ENCODE measurements at regions not wholly inside any gene's neighbourhood (a gene's known extent, or its start where the extent isn't known, plus 50 kb on each side); places are given as distances from the start of the nearest gene placed in this dataset.

DNA sequence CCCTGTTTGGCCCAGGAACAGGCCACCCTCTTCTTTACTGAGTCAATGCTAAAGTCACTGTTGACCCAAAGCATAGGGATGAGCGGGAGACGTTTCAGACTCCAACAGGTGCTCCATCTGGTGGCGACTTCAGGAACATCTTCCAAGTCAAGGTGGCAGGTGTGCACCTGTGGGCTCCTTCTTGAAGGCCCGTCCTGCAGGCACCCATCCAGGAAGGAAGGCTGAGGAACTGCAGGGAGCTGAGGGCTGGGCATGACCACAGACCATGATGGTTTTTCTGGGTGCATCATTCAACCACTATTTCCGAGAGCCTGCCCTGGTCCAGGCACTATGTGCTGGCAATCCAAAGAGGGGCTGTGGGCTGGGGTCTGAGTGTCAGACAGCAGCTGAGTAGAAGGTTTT is 142.8 kb downstream of the NDUFA10 start:
- intact Hi-C loops (cut with DNase I), result loop anchor here in 1 of 3 donors (5.0 kb wide), 1 partner anchor 850 kb away; no protein-coding TSS in a partner anchor
- ATAC-seq, result peak; percentile 50 to 89 (median 80)
- Histone ChIP-seq H3K27ac (no peak overlapping the region), H3K9me3 (peaks cover 0 to 4% (median 2%) of the 10 kb centered on the region in 4 donors), H3K36me3 (no peaks in the 10 kb centered on the region), H3K4me1 (no peaks in the 10 kb centered on the region), H3K27me3 (no peaks in the 10 kb centered on the region), H3K4me3 (no peak overlapping the region)
- DNase-seq, result peak in 4 of 6 donors; percentile 39 to 73 (median 61)
- TF ChIP-seq, protein P1, sequence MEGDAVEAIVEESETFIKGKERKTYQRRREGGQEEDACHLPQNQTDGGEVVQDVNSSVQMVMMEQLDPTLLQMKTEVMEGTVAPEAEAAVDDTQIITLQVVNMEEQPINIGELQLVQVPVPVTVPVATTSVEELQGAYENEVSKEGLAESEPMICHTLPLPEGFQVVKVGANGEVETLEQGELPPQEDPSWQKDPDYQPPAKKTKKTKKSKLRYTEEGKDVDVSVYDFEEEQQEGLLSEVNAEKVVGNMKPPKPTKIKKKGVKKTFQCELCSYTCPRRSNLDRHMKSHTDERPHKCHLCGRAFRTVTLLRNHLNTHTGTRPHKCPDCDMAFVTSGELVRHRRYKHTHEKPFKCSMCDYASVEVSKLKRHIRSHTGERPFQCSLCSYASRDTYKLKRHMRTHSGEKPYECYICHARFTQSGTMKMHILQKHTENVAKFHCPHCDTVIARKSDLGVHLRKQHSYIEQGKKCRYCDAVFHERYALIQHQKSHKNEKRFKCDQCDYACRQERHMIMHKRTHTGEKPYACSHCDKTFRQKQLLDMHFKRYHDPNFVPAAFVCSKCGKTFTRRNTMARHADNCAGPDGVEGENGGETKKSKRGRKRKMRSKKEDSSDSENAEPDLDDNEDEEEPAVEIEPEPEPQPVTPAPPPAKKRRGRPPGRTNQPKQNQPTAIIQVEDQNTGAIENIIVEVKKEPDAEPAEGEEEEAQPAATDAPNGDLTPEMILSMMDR (IDR thresholded peaks at IDR 0.05), result peak; percentile 38 to 67 (median 60)
- 14 to 20% methylated on average over 5 of the region's 5 CpGs for WGBS, 2 donors
- FAIRE-seq, result no peak

DNA sequence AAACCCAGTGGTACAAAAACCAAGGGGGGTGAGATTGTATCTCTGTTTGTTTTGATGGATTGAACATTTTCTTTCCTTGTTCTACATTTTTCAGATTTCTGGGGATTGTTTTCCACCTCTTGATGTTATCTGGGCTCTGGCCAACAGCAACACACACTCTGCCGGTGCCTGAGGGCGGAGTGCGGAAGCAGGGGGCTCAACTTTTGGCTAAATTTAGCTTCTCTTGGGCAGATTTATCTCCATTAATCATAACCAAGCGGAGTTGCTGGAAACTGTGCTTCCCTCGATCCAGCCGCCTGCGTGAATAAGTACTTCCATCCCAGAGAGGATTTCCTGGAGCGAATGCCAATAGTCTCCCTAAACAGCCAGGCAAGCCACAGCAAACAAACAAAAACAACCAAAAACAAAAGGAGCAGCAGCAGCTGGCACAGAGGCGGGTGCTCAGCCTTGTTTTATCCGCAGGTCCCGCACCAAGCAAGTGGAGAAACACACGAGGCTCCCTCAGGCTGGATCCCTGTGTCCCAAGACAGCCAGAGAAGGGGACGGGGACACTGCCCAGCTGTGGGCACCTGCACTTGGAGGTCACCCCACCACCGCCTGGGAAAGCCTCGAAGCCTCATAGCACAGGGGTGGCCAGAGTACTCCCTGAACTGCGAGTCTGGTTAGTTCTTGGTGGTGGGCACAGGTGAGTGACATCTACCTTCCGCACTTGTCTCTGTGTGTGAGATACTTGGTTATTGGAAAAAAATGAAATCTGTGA is 143.4 kb downstream of the NDUFA10 start:
- TF ChIP-seq, protein P1 (IDR thresholded peaks at IDR 0.05), result no peak
- Histone ChIP-seq H3K9me3 (peaks cover 0 to 4% (median under 1%) of the 10 kb centered on the region in 4 donors), H3K36me3 (no peaks in the 10 kb centered on the region), H3K4me1 (no peaks in the 10 kb centered on the region), H3K27me3 (no peaks in the 10 kb centered on the region), H3K4me3 (no peak overlapping the region), H3K27ac (no peak overlapping the region)
- FAIRE-seq (no peak), DNase-seq (no peak), ATAC-seq (peak in 1 of 4 donors; percentile 14)
- intact Hi-C loops (cut with DNase I), result loop anchor here in 1 of 3 donors (5.0 kb wide), 1 partner anchor 849 kb away; no protein-coding TSS in a partner anchor
- 55 to 64% methylated on average over 17 of the region's 17 CpGs for WGBS, 2 donors

DNA sequence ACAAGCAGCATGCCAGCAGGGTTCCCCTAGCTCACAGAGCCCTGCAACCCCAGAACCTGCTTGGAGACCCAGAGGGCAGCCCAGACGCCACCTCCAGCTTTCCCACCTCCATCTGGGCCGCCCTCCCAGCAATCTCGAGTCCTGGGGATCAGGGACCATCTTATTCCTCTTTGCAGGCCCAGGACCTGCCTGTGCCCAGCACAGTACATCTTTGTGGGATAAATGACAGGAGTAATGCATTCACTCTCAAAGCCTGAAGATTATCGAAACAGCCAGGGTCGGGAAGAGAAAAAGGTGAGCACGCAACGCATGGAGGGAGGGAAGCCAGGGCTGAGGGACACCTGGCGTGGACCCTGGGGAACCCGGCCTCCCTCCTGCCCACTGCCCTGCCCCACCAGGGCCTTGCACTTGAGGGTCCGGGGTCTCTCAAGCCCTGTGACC is 144.1 kb downstream of the NDUFA10 start:
- H3K4me3 ChIP-seq, result no peak overlapping the region
- H3K36me3 ChIP-seq, result no peaks in the 10 kb centered on the region
- FAIRE-seq (no peak), ATAC-seq (no peak), DNase-seq (no peak)
- no peaks in the 10 kb centered on the region for H3K27me3 ChIP-seq
- TF ChIP-seq, protein P1 (IDR thresholded peaks at IDR 0.05), result no peak
- H3K27ac ChIP-seq, result no peak overlapping the region
- H3K9me3 ChIP-seq, result peaks cover 0 to 4% (median 0%) of the 10 kb centered on the region in 4 donors
- intact Hi-C loops (cut with DNase I), result loop anchor here in 1 of 3 donors (5.0 kb wide), 1 partner anchor 849 kb away; no protein-coding TSS in a partner anchor
- no peaks in the 10 kb centered on the region for H3K4me1 ChIP-seq
- WGBS, 2 donors, result 71 to 75% methylated on average over 10 of the region's 10 CpGs

DNA sequence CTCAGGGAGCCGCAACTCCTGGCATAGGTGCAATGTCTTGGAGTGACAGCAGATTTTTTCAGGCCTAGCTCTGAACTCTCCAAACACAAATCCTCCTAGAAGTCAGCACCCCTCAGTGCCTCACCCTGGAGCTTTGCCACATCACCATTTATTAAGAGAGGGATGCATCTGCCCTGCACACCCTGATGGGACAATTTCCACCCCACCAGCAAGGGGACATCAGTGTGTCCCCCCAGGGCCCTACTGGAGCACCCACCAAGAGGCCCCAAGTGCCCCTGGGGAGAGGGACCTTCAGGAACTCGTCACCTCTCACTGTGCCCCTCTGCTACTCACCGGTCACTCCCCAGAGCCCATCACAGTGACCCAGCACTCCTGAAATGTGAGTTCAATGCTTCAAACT is 144.7 kb downstream of the NDUFA10 start:
- WGBS, 2 donors, result 75 to 78% methylated on average over 3 of the region's 3 CpGs
- H3K27me3 ChIP-seq, result no peaks in the 10 kb centered on the region
- DNase-seq (no peak), FAIRE-seq (no peak), ATAC-seq (no peak)
- no peak overlapping the region for H3K27ac ChIP-seq
- H3K4me3 ChIP-seq, result no peak overlapping the region
- intact Hi-C loops (cut with DNase I), result loop anchor here in 1 of 3 donors (5.0 kb wide), 1 partner anchor 848 kb away; no protein-coding TSS in a partner anchor
- no peaks in the 10 kb centered on the region for H3K4me1 ChIP-seq
- peaks cover 0 to 4% (median 0%) of the 10 kb centered on the region in 4 donors for H3K9me3 ChIP-seq
- no peaks in the 10 kb centered on the region for H3K36me3 ChIP-seq
- TF ChIP-seq, protein P1 (IDR thresholded peaks at IDR 0.05), result no peak

All from pancreas (tissue), 10 donors.